RWPE1 (cell line): ENCODE measurements at regions not wholly inside any gene's neighbourhood (a gene's known extent, or its start where the extent isn't known, plus 50 kb on each side); places are given as distances from the start of the nearest gene placed in this dataset.
"Not testable (repeated sequence)": the region's sequence is repeated elsewhere in the genome, so short reads cannot be mapped to it uniquely, and the experiment has no call there.

Experiments used
- CTCF ChIA-PET: fragments of 350-600 bp; sonication (Branson Sonifier 250); formaldehyde crosslinking; extraction: SDS; loops from one replicate; lab custom pipeline; 2021; lab: Yijun Ruan, JAX
- POLR2A ChIA-PET: fragments of 400-600 bp; formaldehyde crosslinking; extraction: SDS; loops from one replicate; lab custom pipeline; 2020; ENCODE audit warnings: antibody characterized with exemption; ENCODE audit not compliant: low non-redundant PET; lab: Yijun Ruan, JAX
- DNase-seq: peaks from one replicate; pipeline ENCODE4 v3.0.0; 2012; ENCODE audit warnings: low spot score
- H3K27ac ChIP-seq: fragments of 450-650 bp; 2 replicates; pipeline ENCODE4 v1.5.1; 2017
- CTCF ChIP-seq: fragments of 450-650 bp; conservative IDR thresholded peaks from 2 replicates; pipeline ENCODE4 v1.5.1; 2017; ENCODE audit warnings: low read depth, mild to moderate bottlenecking

DNA sequence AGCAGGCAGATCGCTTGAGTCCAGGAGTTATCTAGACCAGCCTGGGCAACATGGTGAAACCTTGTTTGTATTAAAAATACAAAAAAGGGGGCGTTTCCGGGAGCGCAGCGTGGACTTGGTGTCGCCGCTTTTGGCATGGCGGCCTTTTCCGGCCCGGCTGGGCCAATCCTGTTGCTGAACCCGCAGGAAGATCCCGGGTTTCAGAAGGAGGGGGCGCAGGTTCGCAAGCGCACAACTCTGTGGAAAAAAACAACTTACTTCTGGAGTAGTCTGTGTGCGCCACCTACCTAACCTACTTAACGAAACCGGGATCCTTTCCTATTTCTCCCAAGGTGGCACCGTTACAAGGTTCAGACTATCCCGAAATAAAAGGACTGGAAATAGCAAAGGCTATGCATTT, 198.6 kb downstream of the MSX2 start:
- no peak for TF ChIP-seq CTCF
- no peak for DNase-seq
- no peak overlapping the region for H3K27ac ChIP-seq
- ChIA-PET CTCF (interaction anchor here (0.6 kb wide), 1 partner anchor 12 kb away, joined by 5 read pairs; no protein-coding TSS in a partner anchor), POLR2A (no interaction called here)

- ChIA-PET POLR2A (no interaction called here), CTCF (interaction anchor here (0.9 to 1.8 kb wide), 2 partner anchors 15 to 543 kb away, joined by 6 to 8 read pairs; no protein-coding TSS in a partner anchor)
- no peak for TF ChIP-seq CTCF
- no peak for DNase-seq
- no peak overlapping the region for H3K27ac ChIP-seq
Measured at GRCh38 chr5:174920906-174921550, 196.6 kb downstream of the MSX2 start.

DNA sequence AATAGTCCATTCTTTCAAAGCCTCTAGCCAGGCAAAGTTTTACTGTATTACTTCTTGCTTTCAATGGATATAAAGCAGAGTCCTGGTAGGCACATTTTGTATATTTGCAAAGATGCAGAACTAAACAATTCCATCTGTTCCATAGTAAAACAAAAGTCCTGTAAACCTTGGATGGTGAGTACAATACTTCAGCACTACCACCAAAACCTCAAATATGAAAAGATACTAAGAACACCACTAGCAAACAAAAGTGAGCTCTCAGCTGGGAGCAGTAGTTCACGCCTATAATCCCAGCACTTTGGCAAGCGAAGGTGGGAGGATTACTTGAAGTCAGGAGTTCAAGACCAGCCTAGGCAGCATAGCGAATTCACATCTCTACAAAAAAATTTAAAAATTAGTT, 195.0 kb downstream of the MSX2 start:
- ChIA-PET CTCF (interaction anchor here (0.7 to 1.0 kb wide), 2 partner anchors 9 to 55 kb away, joined by 3 read pairs; no protein-coding TSS in a partner anchor), POLR2A (no interaction called here)
- DNase-seq, result no peak
- H3K27ac ChIP-seq, result no peak overlapping the region
- no peak for TF ChIP-seq CTCF

DNA sequence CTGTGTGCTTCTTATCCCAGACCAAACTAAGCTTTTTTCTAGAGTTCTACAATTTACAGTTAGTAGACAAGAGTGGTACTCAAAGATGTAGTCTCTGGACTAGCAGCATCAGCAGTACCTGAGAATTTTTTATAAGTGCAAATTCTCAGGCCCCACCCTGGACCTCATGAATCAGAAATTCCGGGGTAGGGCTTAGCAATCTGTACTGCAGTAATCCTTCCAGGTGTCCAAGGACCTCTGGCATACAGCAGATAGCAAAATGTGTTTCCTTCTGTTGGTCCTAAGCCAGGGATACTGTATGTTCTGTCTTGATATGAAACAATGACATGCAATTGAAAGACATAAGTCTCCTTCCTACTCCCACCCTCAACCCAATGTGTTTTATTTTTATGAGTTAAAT, 194.3 kb downstream of the MSX2 start:
- DNase-seq, result peak; percentile 32
- CTCF ChIA-PET, result no interaction called here
- no peak overlapping the region for H3K27ac ChIP-seq
- TF ChIP-seq CTCF, result no peak
- POLR2A ChIA-PET, result no interaction called here

- ChIA-PET POLR2A (no interaction called here), CTCF (no interaction called here)
- TF ChIP-seq CTCF, result no peak
- no peak overlapping the region for H3K27ac ChIP-seq
- DNase-seq, result no peak
Measured at GRCh38 chr5:174917976-174918554, 193.7 kb downstream of the MSX2 start.

DNA sequence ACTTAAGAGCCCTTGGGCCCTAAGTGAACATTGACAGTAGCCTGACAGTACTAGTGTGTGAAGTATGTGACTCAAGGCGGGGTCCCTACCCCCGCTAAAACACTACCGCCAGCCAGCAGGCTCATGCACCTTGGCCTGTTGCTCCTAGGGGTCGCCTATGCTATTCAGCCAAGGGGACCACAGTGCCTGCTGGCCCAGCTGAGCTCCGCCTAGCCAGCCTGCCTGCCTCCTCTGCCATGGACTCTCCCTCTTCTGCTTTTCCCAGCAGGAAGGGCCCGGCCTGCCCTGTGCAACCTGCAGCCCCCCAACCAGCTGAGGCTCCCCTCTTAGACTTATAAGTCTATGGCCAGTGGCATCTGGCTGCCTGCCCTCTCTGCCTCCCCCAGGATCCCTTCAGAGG, 193.1 kb downstream of the MSX2 start:
- CTCF ChIA-PET, H3K27ac ChIP-seq, POLR2A ChIA-PET, DNase-seq: not testable (repeated sequence)

- H3K27ac ChIP-seq, CTCF ChIA-PET, POLR2A ChIA-PET, DNase-seq: not testable (repeated sequence)
Measured at GRCh38 chr5:174916924-174917323, 192.5 kb downstream of the MSX2 start.
